HG03103 (cell line): ENCODE measurements at regions not wholly inside any gene's neighbourhood (a gene's known extent, or its start where the extent isn't known, plus 50 kb on each side); places are given as distances from the start of the nearest gene placed in this dataset.
"Not testable (repeated sequence)": the region's sequence is repeated elsewhere in the genome, so short reads cannot be mapped to it uniquely, and the experiment has no call there.

Experiments
- ATAC-seq: cut with Tn5 transposase; IDR thresholded peaks from one replicate; pipeline ENCODE4 v1.9.1; 2021; ENCODE audit warnings: low read depth; ENCODE audit not compliant: unreplicated experiment

DNA sequence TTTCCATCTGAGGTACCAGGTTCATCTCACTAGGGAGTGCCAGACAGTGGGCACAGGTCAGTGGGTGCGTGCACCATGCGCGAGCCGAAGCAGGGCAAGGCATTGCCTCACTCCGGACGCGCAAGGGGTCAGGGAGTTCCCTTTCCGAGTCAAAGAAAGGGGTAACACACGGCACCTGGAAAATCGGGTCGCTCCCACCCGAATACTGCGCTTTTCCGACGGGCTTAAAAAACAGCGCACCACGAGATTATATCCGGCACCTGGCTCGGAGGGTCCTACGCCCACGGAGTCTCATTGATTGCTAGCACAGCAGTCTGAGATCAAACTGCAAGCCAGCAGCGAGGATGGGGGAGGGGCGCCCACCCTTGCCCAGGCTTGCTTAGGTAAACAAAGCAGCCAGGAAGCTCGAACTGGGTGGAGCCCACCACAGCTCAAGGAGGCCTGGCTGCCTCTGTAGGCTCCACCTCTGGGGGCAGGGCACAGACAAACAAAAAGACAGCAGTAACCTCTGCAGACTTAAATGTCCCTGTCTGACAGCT lies 242.5 kb downstream of the CYLC2 start:
- not testable (repeated sequence) for ATAC-seq

DNA sequence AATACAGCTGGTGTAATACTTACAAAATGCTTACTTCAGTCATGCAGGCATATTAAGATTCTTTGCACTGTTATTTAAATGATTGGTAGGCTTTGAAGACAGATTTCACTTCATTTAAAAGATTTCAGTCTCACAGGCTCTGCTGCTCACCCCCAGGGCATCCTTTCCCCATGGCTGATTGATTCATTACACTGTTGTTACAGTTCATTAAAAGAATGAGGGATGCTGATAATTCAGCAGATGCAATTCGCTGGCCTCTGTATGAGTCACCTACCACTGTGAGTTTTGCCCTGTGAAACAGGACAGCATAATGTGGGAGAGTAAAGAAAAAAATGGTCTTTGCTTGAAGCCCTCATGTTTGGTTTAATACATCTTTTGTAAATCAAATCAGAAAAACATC lies 246.9 kb downstream of the CYLC2 start:
- no peak for ATAC-seq

DNA sequence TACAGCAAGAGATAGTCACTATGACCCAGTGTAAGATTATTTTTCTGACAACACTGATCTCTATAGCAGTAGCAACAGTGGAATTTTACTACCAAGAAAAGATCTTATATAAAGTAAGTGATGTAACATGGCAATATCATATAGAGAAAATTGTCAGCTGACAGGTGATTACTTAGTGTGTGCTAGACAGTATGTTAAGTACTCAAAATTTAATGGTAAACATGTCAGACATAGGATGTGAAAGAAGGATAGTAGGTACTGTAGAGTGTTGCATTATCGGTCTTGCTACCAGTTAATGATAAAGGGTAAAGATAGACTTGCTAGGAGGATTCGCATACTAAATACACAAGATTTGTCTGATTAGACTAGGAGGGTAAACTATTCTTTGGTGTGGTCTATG lies 247.4 kb downstream of the CYLC2 start:
- no peak for ATAC-seq

DNA sequence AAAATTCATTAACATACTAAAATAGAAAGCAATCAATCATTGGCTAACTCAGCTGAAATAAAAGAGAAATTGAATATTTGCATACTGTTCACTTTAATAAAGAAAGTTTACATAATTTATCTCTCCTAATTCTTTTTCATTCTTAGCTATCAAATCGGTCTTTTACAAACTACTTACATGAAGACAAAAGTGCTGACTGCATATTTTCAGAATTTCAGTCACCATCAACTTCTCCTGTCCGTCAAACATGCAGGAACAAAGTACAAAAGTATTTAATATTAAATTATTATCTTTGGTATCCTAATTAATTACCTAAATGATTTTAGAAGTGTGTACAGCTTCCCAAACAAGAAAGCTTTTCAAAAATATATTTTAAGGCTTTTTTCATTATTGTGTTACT lies 248.4 kb downstream of the CYLC2 start:
- ATAC-seq = no peak

- ATAC-seq = no peak
Observed at GRCh38 chr9:103245369-103245768, 250.2 kb downstream of the CYLC2 start.

- ATAC-seq = no peak
Observed at GRCh38 chr9:103261951-103262350, 266.8 kb downstream of the CYLC2 start.

- ATAC-seq = no peak
Observed at GRCh38 chr9:103266064-103266463, 270.9 kb downstream of the CYLC2 start.

DNA sequence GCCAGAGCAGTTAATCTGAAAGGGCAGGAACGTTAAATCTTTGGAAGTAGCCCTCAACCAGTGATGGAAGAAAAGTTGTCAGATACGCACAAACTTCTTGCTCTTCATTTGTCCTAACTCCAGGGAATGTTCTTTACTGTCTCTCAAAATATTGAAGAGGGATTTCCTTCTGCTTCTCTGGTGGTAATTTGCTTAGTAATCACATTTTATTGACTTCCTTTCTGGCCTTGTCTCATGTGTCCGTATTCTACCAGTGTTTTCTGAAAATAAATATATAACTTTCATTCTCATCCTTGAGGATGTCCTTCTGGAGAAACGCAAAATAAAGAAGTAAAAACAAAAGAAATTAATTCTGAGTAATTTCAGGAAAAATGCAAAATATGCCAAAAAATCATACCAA lies 282.1 kb downstream of the CYLC2 start:
- no peak for ATAC-seq

DNA sequence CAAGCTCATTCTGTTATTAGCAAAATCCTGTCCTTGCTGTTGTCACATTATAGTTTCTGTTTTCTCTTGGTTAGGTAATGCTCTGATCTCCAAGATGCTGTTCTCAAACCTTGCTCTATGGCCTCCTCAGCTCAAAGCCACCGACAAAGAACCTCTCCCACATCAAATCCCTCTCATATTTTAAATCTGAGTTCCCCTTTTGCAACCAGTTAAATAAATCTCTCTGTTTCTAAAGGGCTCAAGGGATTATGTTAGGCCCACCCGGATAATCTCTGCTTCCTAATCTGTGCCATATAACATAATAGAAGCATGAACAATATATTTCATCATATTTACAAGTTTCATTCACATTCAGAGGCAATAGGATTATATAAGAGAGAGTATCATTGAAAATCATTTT lies 286.0 kb downstream of the CYLC2 start:
- ATAC-seq = no peak

DNA sequence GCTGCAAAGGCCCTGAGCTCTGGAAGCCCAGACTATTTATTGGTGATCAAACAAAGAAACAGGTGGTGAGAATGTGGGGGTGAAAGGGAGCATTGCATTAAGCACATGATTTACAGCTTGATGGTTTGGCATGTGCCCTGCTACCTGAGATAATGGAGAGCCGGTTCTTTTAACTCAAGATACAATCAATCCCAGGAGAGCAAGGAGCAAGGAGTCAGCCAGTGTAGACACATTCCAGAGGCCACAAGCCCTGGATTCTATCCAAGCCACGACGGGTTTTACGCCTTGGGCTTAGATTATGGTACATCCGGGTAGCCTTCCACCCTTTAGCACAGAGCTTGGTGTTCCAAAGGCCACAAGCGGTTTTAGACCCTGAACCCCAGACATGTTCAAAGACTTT lies 292.2 kb downstream of the CYLC2 start:
- ATAC-seq = no peak

DNA sequence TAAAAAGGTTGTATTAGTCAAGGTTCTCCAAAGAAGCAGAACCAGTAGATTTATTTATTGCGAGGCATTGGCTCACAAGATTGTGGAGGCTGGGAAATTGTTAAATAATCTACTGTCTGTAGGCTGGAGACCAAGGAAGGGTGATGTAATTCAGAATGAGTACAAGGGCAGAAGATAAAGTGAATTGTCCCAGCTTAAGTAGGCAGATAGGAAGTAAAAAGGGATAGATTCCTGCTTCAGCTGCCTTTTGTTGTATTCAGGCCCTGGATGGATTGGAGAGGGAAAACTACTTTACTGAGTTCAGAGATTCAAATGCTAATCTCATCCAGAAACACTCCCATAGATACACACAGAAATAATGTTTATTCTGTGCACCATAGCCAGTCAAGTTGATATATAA lies 301.1 kb downstream of the CYLC2 start:
- ATAC-seq = no peak

- no peak for ATAC-seq
Observed at GRCh38 chr9:103301051-103301450, 305.9 kb downstream of the CYLC2 start.

DNA sequence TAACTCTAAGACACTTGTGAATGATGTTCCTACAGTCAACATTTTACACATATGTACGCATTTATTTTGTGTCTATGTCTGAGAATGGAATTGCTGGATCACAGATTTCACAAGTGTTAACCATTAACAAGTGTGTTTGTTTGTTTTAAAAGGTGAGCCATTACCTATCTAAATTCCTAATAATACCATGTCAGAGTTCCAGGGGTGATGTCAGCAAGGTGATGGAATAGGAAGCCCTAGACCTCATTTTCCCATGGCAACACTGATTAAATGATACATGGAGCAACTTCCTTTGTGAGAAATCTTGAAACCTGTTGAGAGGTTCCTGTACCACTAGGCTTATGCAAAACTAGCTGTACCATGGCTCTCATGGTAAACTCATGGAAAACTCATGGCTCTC lies 309.7 kb downstream of the CYLC2 start:
- no peak for ATAC-seq

GRCh38 chr9:103319979-103320378 lies 324.8 kb downstream of the CYLC2 start:
- no peak for ATAC-seq

DNA sequence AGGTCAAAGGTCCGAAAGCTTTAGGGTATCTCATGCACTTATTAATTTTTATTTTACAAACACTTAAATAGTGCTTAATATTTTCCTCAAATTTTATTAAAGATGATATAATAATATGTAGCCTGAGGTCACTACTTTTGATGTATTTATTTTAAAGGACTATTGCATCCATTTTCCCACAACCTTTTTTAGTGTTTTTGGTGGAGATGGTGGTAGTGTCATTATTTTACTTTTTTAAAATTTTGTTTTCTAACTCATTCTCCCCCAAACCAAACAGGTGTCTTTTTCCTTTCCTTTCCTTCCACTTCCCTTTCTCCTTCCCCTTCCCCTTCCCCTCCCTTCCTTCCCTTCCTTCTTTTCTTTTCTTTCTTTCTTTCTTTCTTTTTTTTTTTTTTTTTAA lies 328.6 kb downstream of the CYLC2 start:
- no peak for ATAC-seq

DNA sequence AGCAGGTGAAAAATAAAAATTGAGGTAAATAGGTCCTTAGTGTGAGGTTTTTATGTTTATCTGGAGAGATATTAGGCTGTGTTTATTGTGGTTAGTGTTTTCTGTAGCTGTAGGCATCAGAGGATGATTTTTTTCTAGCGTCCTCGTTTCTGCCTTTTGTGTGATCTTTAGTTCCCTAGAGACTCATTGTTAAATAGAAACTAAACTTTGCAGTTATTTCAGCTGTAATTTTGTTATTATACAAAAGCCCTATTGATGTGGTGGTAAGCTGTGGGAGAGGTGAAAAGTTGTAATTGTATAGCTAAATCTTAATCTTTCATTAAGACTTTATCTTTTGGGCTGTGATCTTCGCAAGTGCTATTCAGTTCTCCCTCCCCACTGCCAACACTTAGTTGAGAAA lies 340.3 kb downstream of the CYLC2 start:
- no peak for ATAC-seq

DNA sequence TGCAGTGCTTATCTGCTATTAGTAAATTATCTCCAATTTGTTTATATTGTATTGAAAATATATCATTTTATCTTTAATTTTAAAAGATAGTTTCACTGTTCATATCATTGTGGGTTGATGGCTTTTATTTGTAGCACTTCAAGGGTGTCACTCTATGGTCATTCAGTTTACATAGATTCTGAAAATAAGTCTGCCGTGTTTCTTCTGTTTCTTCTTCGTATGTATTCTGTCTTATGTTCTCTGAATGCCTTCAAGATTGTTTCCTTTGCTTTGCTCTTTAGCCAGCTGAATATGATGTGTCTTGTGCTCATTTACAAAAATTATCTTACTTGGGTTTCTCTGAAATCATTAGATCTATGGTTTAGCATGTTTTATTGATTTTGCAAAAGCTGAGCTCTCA lies 359.9 kb downstream of the CYLC2 start:
- no peak for ATAC-seq

- not testable (repeated sequence) for ATAC-seq
Observed at GRCh38 chr9:103357980-103358379, 362.8 kb downstream of the CYLC2 start.

DNA sequence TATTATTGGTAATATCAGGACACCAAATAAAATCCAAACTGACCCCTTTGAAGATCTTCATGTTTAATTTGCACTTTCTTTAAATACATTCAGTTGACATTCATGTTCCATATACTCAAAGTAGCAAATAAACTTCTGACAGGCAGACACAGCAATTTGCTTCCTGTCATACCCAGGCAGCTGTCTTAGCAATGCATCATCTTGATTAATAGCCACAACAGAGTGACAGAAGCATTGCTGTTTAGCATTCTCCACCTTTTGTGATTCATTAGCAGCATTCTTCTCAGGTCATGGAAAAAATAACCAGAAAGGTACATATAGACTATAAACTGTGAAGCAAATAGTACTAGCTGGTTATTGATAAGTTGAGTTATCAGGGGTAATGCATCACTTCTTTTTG lies 366.8 kb downstream of the CYLC2 start:
- no peak for ATAC-seq

GRCh38 chr9:103362986-103363385 lies 367.9 kb downstream of the CYLC2 start:
- no peak for ATAC-seq

GRCh38 chr9:103364753-103365152 lies 369.6 kb downstream of the CYLC2 start:
- no peak for ATAC-seq

- ATAC-seq = no peak
Observed at GRCh38 chr9:103371152-103371551, 376.0 kb downstream of the CYLC2 start.

GRCh38 chr9:103372828-103373227 lies 377.7 kb downstream of the CYLC2 start:
- no peak for ATAC-seq
